ENCODE measurements at regions not wholly inside any gene's neighbourhood (a gene's known extent, or its start where the extent isn't known, plus 50 kb on each side); places are given as distances from the start of the nearest gene placed in this dataset.

DNA sequence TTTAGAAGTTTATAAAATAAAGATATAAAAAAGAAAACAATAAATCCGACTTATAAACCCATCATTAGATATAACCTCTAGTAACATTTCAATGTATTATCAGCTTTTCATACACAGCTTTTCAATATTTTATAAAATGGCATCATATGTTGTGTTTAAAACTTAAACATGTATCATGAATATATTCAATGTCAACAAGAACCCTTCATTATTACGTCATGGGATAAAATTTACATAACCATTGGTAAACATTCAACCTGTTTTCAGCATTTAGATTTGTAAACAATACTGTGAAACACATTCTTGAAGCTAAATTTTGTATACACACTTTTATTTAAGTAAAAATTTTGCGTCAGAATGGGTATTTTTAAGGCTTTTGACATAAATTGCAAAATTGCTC, 153.4 kb upstream of the SOX14 start:
- Mint-ChIP-seq H3K27ac (no peak overlapping the region), H3K4me1 (no peaks in the 10 kb centered on the region), H3K27me3 (ENCODE audit: low read depth) (no peaks in the 10 kb centered on the region), H3K36me3 (ENCODE audit: low read depth) (no peaks in the 10 kb centered on the region), H3K4me3 (no peak overlapping the region), H3K9me3 (no peaks in the 10 kb centered on the region)
- TF ChIP-seq CTCF (IDR thresholded peaks at IDR 0.05; ENCODE audit: unreplicated experiment in 3 of 3): no peak

GRCh38 chr3:137612291-137612690, 151.8 kb upstream of the SOX14 start:
- no peaks in the 10 kb centered on the region for H3K4me1 Mint-ChIP-seq
- no peaks in the 10 kb centered on the region for H3K9me3 Mint-ChIP-seq
- TF ChIP-seq CTCF (IDR thresholded peaks at IDR 0.05; ENCODE audit: unreplicated experiment in 3 of 3): no peak
- no peak overlapping the region for H3K4me3 Mint-ChIP-seq
- no peak overlapping the region for H3K27ac Mint-ChIP-seq
- no peaks in the 10 kb centered on the region for H3K27me3 Mint-ChIP-seq (ENCODE audit: low read depth)
- H3K36me3 Mint-ChIP-seq (ENCODE audit: low read depth): no peaks in the 10 kb centered on the region

DNA sequence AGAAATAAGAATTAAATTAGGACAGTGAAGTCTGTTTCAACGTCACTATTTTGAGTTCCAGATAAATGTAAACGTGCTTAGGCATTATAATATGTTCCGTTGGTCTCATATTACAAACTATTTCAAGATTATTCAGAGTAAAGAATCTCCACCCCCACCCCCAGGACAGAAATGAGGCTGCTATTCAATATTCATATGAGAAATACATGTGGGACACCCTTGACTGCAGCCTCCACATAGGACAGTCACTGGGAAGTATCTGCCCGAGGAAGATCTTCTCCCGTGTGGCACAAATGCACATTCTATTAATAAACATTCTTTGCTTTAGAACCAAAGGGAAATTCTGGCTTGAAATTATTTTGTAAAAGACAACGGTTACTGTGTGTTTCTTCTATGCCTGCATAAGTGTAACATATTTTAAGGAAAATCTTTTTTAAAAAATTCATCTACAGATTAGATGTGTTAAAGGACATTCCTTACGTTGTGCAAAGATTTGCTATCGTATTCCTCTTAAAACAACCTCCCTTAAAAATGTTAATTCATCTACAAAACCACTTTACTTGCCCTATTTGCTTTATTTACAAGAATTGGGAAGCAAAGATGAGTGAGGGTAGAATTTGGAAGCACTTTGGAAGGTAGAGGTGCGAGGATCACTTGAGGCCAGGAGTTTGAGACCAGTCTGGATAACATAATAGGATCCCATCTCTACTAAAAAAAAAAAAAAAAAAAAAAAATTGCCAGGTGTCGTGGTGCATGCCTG, 148.3 kb upstream of the SOX14 start:
- no peaks in the 10 kb centered on the region for H3K27me3 Mint-ChIP-seq (ENCODE audit: low read depth)
- H3K9me3 Mint-ChIP-seq: no peaks in the 10 kb centered on the region
- H3K27ac Mint-ChIP-seq: no peak overlapping the region
- H3K36me3 Mint-ChIP-seq (ENCODE audit: low read depth): no peaks in the 10 kb centered on the region
- no peaks in the 10 kb centered on the region for H3K4me1 Mint-ChIP-seq
- no peak for TF ChIP-seq CTCF (IDR thresholded peaks at IDR 0.05; ENCODE audit: unreplicated experiment in 3 of 3)
- H3K4me3 Mint-ChIP-seq: no peak overlapping the region

DNA sequence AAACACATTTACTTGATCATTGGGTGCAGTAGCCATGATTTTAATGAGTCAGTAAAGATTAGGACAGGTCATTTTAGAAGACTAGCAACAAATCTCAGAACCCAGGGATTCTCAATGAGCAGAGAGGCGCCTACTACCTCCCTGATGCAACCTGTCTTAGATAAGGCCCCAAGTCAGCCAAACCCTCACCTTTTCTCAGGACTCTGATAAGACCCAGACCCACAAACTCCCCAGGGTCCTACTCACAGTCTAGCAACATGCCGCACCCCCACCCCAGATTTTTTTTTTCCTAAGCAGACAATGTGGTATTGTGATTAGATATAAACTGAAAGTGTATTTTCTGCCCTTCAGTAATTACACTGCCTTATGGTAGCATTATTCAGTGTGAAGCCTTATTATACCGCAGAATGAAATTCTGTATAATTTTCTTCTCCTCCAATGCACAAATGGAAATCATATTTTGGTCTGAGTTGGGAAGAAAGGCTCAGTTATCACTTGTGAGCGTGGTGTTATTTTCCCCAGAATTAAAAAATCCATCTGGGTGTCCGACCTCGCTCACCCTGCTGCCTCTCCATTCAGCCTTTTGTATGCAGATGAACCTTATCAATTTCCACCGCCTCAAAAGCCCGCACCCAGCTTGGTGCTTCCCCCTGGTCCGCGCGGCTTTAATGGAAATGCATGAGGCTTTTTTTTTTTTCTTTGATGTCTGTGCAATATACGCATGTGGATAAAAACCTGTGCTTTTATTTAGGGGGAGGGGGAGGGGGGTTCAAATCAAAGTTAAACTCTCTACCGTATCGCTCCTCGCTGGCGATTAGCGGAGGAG, 122.0 kb upstream of the SOX14 start:
- Mint-ChIP-seq H3K27ac (no peak overlapping the region), H3K4me3 (no peak overlapping the region), H3K27me3 (ENCODE audit: low read depth) (peaks cover 28% of the 10 kb centered on the region), H3K4me1 (no peaks in the 10 kb centered on the region), H3K36me3 (ENCODE audit: low read depth) (no peaks in the 10 kb centered on the region), H3K9me3 (no peaks in the 10 kb centered on the region)
- TF ChIP-seq CTCF (IDR thresholded peaks at IDR 0.05; ENCODE audit: unreplicated experiment in 3 of 3): no peak

GRCh38 chr3:137642831-137643230, 121.3 kb upstream of the SOX14 start:
- Mint-ChIP-seq H3K4me1 (no peaks in the 10 kb centered on the region), H3K27ac (no peak overlapping the region), H3K9me3 (no peaks in the 10 kb centered on the region), H3K27me3 (ENCODE audit: low read depth) (peaks cover 28% of the 10 kb centered on the region), H3K36me3 (ENCODE audit: low read depth) (no peaks in the 10 kb centered on the region), H3K4me3 (no peak overlapping the region)
- no peak for TF ChIP-seq CTCF (IDR thresholded peaks at IDR 0.05; ENCODE audit: unreplicated experiment in 3 of 3)
